BLaER1 (cell line): ENCODE measurements at regions not wholly inside any gene's neighbourhood (a gene's known extent, or its start where the extent isn't known, plus 50 kb on each side); places are given as distances from the start of the nearest gene placed in this dataset.

Source experiments
- H3K27ac ChIP-seq: shearing (Covaris generic); formaldehyde crosslinking; 2 replicates; pipeline ENCODE4 v1.8.1; 2022
- H3K27me3 ChIP-seq: shearing (Covaris generic); formaldehyde crosslinking; 2 replicates; pipeline ENCODE4 v1.8.1; 2022
- H3K36me3 ChIP-seq: shearing (Covaris generic); formaldehyde crosslinking; 2 replicates; pipeline ENCODE4 v1.8.1; 2022
- H3K4me1 ChIP-seq: shearing (Covaris generic); formaldehyde crosslinking; 2 replicates; pipeline ENCODE4 v1.8.1; 2022
- H3K4me2 ChIP-seq: shearing (Covaris generic); formaldehyde crosslinking; 2 replicates; pipeline ENCODE4 v1.8.1; 2022
- H3K4me3 ChIP-seq: shearing (Covaris generic); formaldehyde crosslinking; 2 replicates; pipeline ENCODE4 v1.8.1; 2022
- H3K9ac ChIP-seq: shearing (Covaris generic); formaldehyde crosslinking; 2 replicates; pipeline ENCODE4 v1.8.1; 2022
- H3K9me3 ChIP-seq: shearing (Covaris generic); formaldehyde crosslinking; 2 replicates; pipeline ENCODE4 v1.8.1; 2022
- H4K20me1 ChIP-seq: shearing (Covaris generic); formaldehyde crosslinking; 2 replicates; pipeline ENCODE4 v1.8.1; 2022
- Cebpa-rat ChIP-seq: shearing (Covaris generic); IDR thresholded peaks from 2 replicates; pipeline ENCODE4 v1.8.1; 2022

DNA sequence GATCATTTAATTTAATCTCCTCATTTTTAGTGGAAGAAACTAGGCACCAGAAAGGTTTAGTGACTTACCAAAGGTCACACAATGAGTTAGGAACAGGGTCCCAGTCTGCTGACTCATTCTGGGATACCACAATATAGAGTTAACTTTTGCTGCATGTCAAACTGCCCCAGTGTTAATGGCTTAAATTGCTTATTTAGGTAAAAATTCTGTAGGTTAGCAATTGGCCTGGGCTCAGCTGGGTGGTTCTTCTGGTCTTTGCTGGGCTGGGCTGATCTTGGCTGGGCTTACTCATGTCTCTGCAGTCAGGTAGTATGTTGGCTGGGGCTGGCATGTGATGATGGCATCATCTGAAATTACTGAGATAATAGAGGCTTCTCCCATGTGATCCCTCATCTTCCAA is 111.6 kb downstream of the EMX2 start:
- H3K4me1 ChIP-seq = no peaks in the 10 kb centered on the region
- H3K9me3 ChIP-seq = peaks cover 12% of the 10 kb centered on the region; the same call in 1 of the 2 replicates
- H3K36me3 ChIP-seq = no peaks in the 10 kb centered on the region
- no peak for TF ChIP-seq Cebpa-rat
- H3K27me3 ChIP-seq = no peaks in the 10 kb centered on the region
- H3K4me3 ChIP-seq = no peak overlapping the region
- no peak overlapping the region for H3K27ac ChIP-seq
- H3K4me2 ChIP-seq = no peak overlapping the region
- no peaks in the 10 kb centered on the region for H4K20me1 ChIP-seq
- no peak overlapping the region for H3K9ac ChIP-seq

DNA sequence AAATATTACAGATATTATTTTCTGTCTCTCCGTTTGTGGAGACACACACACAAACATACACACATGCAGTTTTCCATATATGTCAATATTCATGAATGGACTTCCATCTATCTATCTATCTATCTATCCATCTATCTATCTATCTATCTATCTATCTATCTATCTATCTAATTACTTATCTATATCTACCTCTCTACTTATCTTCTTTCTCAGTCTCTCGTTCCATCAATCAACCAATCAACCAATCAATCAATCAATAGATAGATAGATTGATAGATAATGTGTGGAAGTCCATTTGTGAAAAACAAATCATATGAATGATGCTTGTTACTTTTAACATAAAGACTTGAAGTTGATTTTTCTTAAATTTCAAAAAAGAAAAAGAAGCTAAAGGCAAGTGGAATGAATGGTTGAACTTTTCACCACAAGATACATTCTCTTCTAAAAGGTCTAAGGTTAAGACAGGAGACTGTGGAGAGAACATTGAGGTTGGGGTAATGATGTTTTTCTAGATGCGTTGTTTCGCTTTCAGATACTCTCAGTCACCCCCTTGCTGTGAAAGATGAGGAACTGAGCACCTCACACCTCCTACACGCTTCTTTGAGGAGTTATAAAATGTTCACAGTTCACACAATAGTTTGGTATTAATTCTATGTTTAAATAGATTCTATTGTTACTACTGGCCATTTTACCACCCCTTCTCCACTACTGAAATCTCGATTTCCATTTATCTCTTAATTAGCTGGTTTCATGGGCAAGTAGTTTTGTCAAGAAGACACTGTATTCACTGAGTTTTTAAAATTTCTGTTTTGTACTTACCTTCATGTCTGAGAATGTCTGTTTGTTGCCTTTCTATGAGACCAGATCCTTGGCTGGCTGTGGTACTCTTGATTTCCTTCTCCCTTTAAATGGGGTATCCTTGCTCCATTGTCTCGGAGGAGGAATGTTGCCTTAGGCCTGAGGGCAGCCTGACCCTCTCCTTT is 114.1 kb downstream of the EMX2 start:
- H4K20me1 ChIP-seq = no peaks in the 10 kb centered on the region
- no peak overlapping the region for H3K27ac ChIP-seq
- no peaks in the 10 kb centered on the region for H3K27me3 ChIP-seq
- H3K4me1 ChIP-seq = no peaks in the 10 kb centered on the region
- H3K4me2 ChIP-seq = no peak overlapping the region
- peaks cover 5% of the 10 kb centered on the region; the same call in 1 of the 2 replicates for H3K9me3 ChIP-seq
- TF ChIP-seq Cebpa-rat = no peak
- no peak overlapping the region for H3K4me3 ChIP-seq
- no peak overlapping the region for H3K9ac ChIP-seq
- H3K36me3 ChIP-seq = no peaks in the 10 kb centered on the region

GRCh38 chr10:117661316-117661715 is 118.8 kb downstream of the EMX2 start:
- no peaks in the 10 kb centered on the region for H3K9me3 ChIP-seq
- H3K4me1 ChIP-seq = no peaks in the 10 kb centered on the region
- H3K4me2 ChIP-seq = no peak overlapping the region
- no peaks in the 10 kb centered on the region for H3K27me3 ChIP-seq
- no peak overlapping the region for H3K27ac ChIP-seq
- TF ChIP-seq Cebpa-rat = no peak
- no peaks in the 10 kb centered on the region for H4K20me1 ChIP-seq
- no peak overlapping the region for H3K4me3 ChIP-seq
- H3K9ac ChIP-seq = no peak overlapping the region
- no peaks in the 10 kb centered on the region for H3K36me3 ChIP-seq

- Histone ChIP-seq H3K4me3 (no peak overlapping the region), H3K9ac (no peak overlapping the region), H3K36me3 (no peaks in the 10 kb centered on the region), H3K4me1 (no peaks in the 10 kb centered on the region), H4K20me1 (no peaks in the 10 kb centered on the region), H3K27ac (no peak overlapping the region), H3K27me3 (no peaks in the 10 kb centered on the region), H3K4me2 (no peak overlapping the region), H3K9me3 (no peaks in the 10 kb centered on the region)
- TF ChIP-seq Cebpa-rat = no peak
Observed at GRCh38 chr10:117662126-117662525, 119.6 kb downstream of the EMX2 start.

DNA sequence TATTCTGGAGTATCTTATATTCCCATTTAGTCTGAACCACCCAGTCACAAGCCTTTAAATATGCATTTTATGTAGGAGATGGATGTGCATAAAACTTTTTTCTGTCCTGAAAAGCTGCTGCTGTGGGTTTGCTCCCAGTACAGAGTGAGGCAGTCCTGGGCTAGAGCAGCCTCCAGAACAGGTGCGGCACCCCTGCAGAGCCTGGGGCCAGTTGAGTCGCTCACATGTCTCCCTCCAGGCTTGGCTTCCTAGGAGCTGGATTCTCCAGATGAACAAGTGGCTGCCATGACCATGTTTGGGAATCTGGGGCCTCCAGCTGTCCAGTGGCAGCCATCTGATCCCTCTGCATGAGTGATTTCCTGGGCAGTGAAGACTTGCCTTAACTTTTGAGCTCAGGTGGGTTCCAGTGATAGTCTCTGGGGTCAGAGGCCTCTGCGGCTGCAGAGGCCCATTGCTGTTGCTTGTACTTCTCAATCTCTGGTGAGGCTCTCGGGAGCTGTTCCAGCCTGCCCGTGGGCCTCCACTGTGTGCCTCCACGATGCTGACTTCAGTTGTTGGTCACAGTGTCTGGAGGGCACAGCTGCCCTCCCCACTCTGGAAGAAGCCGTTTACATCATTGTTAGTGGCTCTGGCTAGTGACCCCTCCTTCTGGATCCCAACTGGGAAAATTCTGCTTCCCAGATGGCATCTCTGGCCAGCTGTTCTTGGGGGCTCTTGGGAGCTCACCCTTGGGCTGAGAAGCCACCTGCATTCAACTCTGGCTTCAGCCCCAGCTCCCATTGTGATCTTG is 120.4 kb downstream of the EMX2 start:
- H3K4me3 ChIP-seq = no peak overlapping the region
- H3K27me3 ChIP-seq = no peaks in the 10 kb centered on the region
- H3K36me3 ChIP-seq = no peaks in the 10 kb centered on the region
- TF ChIP-seq Cebpa-rat = no peak
- H3K27ac ChIP-seq = no peak overlapping the region
- no peaks in the 10 kb centered on the region for H4K20me1 ChIP-seq
- H3K4me2 ChIP-seq = no peak overlapping the region
- no peaks in the 10 kb centered on the region for H3K9me3 ChIP-seq
- no peaks in the 10 kb centered on the region for H3K4me1 ChIP-seq
- H3K9ac ChIP-seq = no peak overlapping the region

DNA sequence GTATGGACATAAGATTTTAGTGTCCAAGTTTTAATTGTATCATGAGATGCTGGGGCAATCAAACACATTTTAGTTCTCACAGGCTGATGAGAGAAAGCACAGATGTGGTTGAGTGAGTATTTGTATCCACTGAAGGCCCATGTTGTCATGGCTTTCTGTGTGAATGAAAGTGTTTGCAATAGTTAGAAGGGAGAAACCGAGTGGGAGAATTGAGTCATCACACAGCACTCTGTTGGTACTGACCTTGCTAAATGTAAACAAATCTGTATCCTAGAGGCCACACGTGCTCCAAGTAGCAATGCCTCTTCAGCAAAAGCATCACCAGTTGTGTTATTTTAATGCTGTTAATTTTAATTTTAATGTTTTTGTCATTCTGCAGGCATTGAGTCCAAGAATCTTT is 121.2 kb downstream of the EMX2 start:
- Histone ChIP-seq H4K20me1 (no peaks in the 10 kb centered on the region), H3K4me1 (no peaks in the 10 kb centered on the region), H3K4me3 (no peak overlapping the region), H3K27ac (no peak overlapping the region), H3K4me2 (no peak overlapping the region), H3K9me3 (no peaks in the 10 kb centered on the region), H3K27me3 (no peaks in the 10 kb centered on the region), H3K9ac (no peak overlapping the region), H3K36me3 (no peaks in the 10 kb centered on the region)
- no peak for TF ChIP-seq Cebpa-rat

GRCh38 chr10:117664288-117664687 is 121.7 kb downstream of the EMX2 start:
- H4K20me1 ChIP-seq = no peaks in the 10 kb centered on the region
- H3K27me3 ChIP-seq = no peaks in the 10 kb centered on the region
- no peak overlapping the region for H3K4me2 ChIP-seq
- H3K4me3 ChIP-seq = no peak overlapping the region
- no peaks in the 10 kb centered on the region for H3K9me3 ChIP-seq
- no peaks in the 10 kb centered on the region for H3K4me1 ChIP-seq
- no peak overlapping the region for H3K27ac ChIP-seq
- H3K36me3 ChIP-seq = no peaks in the 10 kb centered on the region
- no peak for TF ChIP-seq Cebpa-rat
- H3K9ac ChIP-seq = no peak overlapping the region

DNA sequence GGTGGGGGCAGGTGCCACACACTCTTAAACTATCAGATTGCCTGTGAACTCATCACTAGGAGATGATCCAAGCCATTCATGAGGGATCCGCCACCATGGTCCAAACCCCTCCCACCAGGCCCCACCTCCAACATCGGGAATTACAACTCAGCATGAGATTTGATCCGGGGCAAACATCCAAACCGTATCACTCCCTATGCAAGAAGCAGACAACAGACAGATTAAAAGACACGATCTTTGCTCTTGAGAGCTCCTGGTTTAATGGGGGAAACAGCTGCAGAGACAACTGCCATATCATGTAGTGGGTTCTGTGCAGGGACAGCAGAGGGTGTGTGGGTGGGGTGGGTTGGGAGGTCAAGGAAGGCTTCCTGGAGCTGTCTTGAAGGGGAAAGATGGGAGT is 123.6 kb downstream of the EMX2 start:
- TF ChIP-seq Cebpa-rat = no peak

DNA sequence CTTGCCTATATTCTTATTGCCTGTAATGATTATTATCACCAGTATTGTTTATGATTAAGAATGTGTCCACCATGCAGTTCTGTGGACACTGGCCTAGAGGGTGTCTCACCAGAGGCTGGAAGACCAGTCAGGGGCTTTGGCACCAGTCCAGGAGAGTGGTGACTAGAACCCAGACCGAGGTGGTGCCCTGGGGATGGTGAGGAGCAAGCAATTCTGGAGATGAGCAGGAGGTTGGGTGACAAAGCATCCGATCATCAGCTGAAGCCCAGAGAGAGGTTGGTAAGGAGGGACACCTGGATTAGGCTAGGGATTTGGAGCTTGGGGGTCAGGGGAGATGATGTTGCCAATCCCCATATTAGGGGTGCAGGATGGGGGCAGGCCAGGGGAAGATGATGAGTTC is 124.4 kb downstream of the EMX2 start:
- Histone ChIP-seq H3K36me3 (no peaks in the 10 kb centered on the region), H3K9ac (no peak overlapping the region), H3K4me2 (no peak overlapping the region), H3K27ac (no peak overlapping the region), H3K4me3 (no peak overlapping the region), H3K4me1 (no peaks in the 10 kb centered on the region), H3K9me3 (no peaks in the 10 kb centered on the region), H4K20me1 (no peaks in the 10 kb centered on the region), H3K27me3 (no peaks in the 10 kb centered on the region)
- TF ChIP-seq Cebpa-rat = no peak

More for the DNA sequence above, 123.6 kb downstream of the EMX2 start:
- H3K4me3 ChIP-seq = no peak overlapping the region
- H3K9me3 ChIP-seq = no peaks in the 10 kb centered on the region
- H3K4me2 ChIP-seq = no peak overlapping the region
- no peaks in the 10 kb centered on the region for H3K27me3 ChIP-seq
- no peak overlapping the region for H3K9ac ChIP-seq
- no peaks in the 10 kb centered on the region for H3K36me3 ChIP-seq
- no peaks in the 10 kb centered on the region for H4K20me1 ChIP-seq
- H3K27ac ChIP-seq = no peak overlapping the region
- no peaks in the 10 kb centered on the region for H3K4me1 ChIP-seq

DNA sequence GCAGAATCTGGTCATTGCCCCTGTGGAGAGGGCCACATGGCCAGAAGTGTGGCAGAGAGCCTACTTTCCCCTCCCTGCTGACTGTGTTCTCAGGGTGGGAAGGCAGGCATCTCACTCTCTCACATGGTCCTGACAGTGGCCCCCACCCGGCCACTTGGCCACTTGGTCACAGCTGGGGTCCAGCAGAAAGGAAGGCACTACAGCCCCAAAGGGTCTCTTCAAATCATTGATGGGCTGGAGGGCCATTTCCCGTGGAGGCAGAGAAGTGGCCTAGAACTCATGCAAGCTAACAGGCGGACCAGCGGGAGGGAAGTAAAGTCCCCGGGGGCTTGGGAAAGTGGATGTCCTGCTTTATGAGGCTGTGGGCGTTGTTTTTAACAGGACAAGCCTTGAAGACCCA is 125.3 kb downstream of the EMX2 start:
- H3K9ac ChIP-seq = no peak overlapping the region
- H3K4me2 ChIP-seq = no peak overlapping the region
- no peak for TF ChIP-seq Cebpa-rat
- H3K36me3 ChIP-seq = no peaks in the 10 kb centered on the region
- no peaks in the 10 kb centered on the region for H3K9me3 ChIP-seq
- H3K27ac ChIP-seq = no peak overlapping the region
- no peaks in the 10 kb centered on the region for H3K4me1 ChIP-seq
- no peaks in the 10 kb centered on the region for H4K20me1 ChIP-seq
- H3K27me3 ChIP-seq = no peaks in the 10 kb centered on the region
- H3K4me3 ChIP-seq = no peak overlapping the region
